HG02798 (cell line): ENCODE measurements at regions not wholly inside any gene's neighbourhood (a gene's known extent, or its start where the extent isn't known, plus 50 kb on each side); places are given as distances from the start of the nearest gene placed in this dataset.

ENCODE experiments used
- ATAC-seq: cut with Tn5 transposase; IDR thresholded peaks from one replicate; pipeline ENCODE4 v1.9.1; 2021; ENCODE audit warnings: mild to moderate bottlenecking; ENCODE audit not compliant: unreplicated experiment, poor library complexity

DNA sequence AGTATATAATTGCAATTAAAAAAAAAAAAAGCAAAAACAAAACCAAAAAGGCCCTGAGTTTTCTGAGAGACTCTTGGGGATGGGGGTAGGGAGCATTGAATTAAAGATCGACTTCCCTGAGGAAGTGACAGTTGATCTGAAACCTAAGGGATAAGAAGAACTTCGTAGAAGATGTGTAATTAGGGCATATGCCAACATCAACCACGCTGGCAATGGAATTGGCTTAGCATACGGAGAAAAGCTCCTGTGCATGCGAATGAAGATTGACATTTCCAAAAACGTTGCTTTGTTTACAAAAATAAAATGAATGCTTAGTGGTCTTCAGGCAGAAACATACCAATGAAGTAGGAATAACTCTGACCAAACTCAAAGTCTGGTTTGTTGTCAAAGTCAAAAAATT is 307.6 kb upstream of the ZNF521 start:
- no peak for ATAC-seq

- ATAC-seq = no peak
Measured at GRCh38 chr18:25658476-25658875, 306.5 kb upstream of the ZNF521 start.

- no peak for ATAC-seq
Measured at GRCh38 chr18:25651553-25651952, 299.6 kb upstream of the ZNF521 start.

- ATAC-seq = no peak
Measured at GRCh38 chr18:25650201-25650941, 298.4 kb upstream of the ZNF521 start.

DNA sequence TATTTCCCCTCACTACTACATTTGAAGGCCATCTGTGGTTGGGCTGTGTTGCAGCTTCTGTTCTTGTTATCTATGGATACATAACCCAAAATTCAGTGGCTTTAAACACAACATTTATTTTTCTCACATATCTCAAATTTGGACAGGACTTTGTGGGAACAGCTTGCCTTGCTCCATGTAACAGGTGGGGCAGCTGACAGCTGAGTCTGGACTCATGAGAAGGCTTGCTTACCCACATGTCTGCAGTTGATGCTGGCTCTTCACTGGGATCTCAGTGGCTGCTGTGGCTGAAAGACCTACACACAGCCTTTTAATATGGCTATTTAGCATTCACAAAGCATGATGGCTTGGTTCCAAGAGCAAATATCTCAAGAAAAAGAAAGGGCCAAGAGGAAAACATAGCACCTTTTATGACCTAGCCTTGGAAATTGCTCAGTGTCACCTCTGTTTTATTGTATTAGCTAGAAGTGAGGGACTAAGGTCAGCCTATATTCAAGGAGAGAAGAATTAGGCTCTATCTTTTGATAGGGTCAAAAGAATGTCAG is 296.8 kb upstream of the ZNF521 start:
- no peak for ATAC-seq

- no peak for ATAC-seq
Measured at GRCh38 chr18:25647404-25647803, 295.4 kb upstream of the ZNF521 start.

GRCh38 chr18:25646971-25647370 is 295.0 kb upstream of the ZNF521 start:
- ATAC-seq = no peak

DNA sequence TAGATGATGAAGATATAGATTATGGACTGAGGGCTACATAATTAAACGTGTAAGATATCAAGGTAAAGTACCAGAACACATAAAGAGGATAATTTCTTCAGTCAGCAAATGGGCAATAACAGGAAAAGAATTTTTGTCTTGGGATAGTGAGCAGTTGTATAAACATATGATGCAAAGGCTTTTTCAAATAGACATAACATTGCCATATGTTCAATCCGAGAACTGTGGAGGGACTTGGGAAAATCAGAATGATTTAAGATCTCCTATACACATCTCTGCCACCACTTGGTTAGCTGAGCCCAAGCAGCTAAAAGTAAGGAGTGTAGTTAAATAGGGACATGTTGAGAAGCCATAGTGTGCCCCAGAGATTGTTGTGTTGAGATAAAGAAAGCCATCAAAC is 287.6 kb upstream of the ZNF521 start:
- ATAC-seq = no peak

DNA sequence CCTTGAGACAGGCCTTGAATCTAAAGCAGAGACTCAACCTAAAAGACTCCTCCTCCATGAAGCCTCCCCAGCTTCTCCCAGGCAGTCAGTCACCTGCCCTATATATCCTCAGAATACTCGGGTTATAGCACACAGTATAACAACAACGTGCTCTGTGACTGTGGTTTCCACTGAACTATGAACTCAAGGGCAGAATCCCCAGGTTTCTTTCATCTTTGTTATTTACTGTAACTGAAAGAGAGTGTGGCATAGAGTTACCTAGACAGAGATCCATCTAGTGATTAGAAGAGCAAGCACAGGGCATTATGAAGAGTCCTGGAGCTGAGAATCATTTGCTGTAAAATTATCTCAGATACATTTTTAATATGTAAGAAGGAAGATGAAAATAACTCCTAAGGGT is 281.6 kb upstream of the ZNF521 start:
- no peak for ATAC-seq

GRCh38 chr18:25630682-25631081 is 278.7 kb upstream of the ZNF521 start:
- ATAC-seq = no peak

DNA sequence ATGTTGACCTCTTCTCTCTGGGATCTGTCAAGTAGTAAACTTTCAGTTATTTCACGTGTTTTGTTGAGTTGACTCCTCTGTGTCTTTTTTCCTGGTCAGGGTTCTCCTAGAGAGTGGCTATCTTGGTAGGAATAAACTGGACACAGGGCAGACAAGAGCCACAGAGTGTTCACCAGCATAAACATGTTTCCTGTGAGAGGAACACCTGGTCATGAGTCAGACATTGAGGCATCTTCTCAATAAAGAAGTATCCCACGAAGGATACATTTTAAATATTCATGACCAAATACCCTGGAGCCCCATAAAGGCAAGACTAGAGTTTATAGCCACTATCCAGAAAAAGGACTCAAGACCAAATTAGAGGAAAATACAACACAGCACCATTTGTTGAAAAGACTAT is 269.7 kb upstream of the ZNF521 start:
- no peak for ATAC-seq

DNA sequence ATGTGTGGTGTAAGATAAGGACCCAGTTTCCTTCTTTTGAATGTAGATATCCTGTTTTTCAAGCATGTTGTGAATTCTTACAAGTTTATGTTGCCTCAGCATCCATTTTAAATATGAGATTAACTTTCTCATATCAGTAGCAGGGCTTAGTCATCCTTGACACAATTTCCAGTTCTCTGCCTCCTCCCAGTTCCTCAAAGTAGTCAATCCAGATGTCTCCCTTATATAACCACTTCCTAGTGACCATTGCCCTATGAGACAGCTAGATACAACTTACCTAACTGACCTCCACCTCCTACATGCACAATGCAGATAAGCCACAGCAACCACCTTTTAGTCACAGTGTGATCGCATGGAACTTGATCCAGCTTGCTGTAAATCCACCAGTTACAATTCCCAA is 269.2 kb upstream of the ZNF521 start:
- no peak for ATAC-seq

DNA sequence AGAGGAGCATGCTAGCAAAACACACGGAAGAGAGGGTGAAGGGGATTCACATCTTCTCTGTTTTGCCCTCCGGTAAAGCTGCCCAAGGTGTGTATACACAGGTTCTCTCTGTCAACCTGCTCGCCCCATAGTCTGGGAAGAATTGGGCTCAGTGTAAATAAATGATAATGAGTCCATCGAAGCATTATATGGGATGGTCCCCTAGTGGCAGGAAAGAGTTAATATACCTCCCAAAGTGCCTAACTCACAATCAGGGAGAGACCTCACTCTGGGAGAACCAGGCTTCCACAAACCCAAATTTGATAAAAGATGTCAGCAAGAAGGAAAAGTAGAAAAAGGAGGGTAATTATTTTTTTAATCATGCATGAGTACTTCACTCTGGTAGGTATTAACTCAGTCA is 262.2 kb upstream of the ZNF521 start:
- no peak for ATAC-seq

GRCh38 chr18:25612466-25612865 is 260.5 kb upstream of the ZNF521 start:
- ATAC-seq = no peak

- ATAC-seq = no peak
Measured at GRCh38 chr18:25608091-25608490, 256.1 kb upstream of the ZNF521 start.

DNA sequence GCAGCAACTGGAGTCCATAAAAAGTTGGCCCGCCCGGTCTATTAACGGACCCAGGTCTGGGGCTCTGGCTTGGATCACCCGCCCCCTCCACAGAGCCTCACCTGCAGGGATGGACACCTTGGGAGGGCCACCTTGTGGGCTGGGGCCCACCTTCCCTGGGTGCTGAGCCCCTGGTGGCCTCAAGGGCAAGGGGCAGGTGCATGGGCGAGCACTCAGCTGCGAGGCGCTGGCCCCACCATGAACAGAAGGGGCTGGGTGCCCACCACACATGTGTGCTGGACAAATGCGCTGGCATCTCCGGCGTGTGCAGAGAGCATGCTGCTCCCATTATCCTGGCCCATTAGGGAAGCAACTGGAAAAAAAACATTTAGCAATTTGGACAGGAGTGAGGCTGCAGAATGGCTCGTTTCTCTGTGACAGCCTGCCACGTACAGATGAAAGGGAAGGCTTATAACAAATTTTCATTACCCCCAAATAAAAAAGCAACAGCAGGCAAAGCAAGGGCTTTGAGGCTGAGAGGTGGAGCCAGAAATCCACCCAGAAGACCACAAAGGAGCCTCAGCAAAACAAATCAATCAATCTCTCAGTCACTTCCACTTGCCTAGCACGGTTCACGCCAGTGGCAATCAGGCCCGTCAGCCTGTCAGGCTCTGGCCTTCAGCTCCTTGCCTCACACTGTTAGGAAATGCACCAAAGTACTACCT is 253.1 kb upstream of the ZNF521 start:
- no peak for ATAC-seq

DNA sequence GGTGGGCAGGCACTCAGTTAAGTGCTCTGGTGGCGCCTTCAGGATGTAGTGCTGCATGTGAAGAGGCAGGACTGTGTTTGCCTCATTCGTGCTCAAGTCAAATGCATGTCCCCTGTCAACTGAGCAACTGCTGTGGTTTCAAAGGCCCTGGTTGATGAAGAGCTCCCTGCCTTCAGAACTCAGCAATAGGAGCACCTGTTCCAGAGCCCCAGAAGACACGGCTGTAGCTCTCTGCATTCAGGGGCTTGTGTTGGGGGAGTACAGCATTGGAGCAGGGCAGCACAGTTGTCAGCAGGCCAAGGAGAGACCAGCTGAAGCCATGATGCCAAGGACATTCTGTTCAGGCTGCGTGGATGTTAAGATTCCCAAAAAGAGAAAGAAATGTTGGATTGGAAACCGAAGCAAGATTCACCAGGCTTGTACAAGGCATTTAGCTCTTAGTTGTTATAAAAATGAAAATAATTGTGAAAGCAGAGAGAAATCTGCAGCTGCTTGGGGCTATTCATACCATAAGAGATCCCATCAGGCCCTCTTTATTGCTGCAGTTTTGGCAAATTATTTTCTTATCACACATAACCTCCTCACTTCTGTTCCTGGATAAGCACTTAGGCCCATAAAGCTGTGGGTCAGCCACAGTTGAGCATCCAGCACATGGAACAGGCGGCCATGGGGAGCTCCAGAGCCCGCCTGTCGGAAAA is 252.4 kb upstream of the ZNF521 start:
- ATAC-seq = no peak

GRCh38 chr18:25599443-25599842 is 247.5 kb upstream of the ZNF521 start:
- no peak for ATAC-seq

DNA sequence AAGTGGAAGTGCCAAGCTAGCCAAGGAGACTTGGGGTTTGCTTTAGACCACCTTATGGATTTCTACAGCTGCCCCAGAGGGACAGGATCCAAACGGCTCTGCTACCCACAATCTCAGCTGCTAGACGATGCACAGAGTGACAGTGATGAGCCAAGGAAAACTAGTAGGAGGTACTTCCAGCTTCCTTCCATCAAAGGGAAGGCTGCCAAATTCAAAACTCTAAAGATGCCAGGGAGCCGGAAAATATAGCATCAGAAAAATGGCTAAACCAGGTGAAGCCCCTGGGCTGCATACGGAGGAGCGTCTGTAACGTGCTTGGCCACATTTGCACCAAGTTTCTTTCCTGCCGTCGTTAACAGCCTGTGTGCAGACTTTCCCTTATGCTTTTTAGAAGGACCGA is 245.5 kb upstream of the ZNF521 start:
- no peak for ATAC-seq

DNA sequence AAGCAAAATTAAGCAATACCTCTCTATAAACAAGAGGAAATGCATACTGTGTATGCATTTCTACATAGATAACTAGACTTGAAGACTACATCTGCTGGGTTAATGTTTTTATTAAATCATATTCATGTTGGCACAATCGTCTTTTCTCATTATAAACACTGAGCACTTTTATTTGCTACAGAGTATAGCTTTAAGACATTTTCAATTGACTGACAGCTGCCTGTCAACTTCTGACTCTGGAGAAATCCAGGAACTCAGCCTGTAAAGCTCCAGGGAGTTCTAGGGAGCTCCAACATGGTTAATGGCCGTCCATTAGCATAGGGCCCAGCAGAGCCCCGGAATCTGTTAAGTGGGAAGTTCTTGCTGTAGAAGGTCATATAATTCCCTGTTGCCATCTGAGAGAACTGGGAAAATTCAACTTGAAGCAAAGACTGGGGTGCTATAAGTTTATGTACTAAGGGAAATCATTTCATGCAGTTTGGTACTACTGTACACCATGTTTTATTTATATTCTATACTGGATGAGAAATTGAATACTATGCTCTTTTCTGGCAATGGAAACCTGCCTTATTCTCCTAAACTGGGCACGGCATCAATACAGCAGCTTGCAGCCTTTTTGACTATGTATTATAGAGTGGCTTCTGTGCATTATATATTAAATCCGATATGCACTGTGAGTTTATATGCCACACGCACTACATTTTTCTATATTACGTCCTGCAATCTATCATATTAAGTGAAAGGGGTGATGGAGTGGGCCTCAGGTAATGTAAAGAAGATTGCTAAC is 243.5 kb upstream of the ZNF521 start:
- ATAC-seq = no peak
